ENCODE measurements at regions not wholly inside any gene's neighbourhood (a gene's known extent, or its start where the extent isn't known, plus 50 kb on each side); places are given as distances from the start of the nearest gene placed in this dataset.

- Histone ChIP-seq H3K9ac (ENCODE audit: low read length in 3 of 3) (no peak overlapping the region), H3K4me1 (ENCODE audit: control insufficient read depth in 2 of 3, insufficient read depth in 2 of 3, low read depth in 1 of 3, low read length in 3 of 3) (no peaks in the 10 kb centered on the region), H3K9me3 (ENCODE audit: control insufficient read depth in 2 of 3, insufficient read depth in 1 of 3, low read length in 3 of 3) (peaks cover 0 to 2% (median 0%) of the 10 kb centered on the region in 3 donors), H3K4me3 (ENCODE audit: low read length in 3 of 3) (no peak overlapping the region), H3K36me3 (ENCODE audit: control insufficient read depth in 2 of 3, insufficient read depth in 3 of 3, low read length in 3 of 3) (no peaks in the 10 kb centered on the region), H3K27me3 (ENCODE audit: control insufficient read depth, insufficient read depth, low read length) (no peaks in the 10 kb centered on the region), H3K27ac (ENCODE audit: low read depth in 2 of 2, low read length in 2 of 2) (no peak overlapping the region)
- DNase-seq (no peak), FAIRE-seq (no peak)
- intact Hi-C loops (cut with DNase I), result no loop called here
- TF ChIP-seq CTCF (IDR thresholded peaks at IDR 0.05; ENCODE audit: borderline replicate concordance, extremely low read depth, insufficient read depth), result no peak
Observed at GRCh38 chr18:28594034-28594433, 417.1 kb upstream of the CDH2 start.

GRCh38 chr18:28588884-28589549 is 412.1 kb upstream of the CDH2 start:
- Histone ChIP-seq H3K4me1 (ENCODE audit: control insufficient read depth in 2 of 3, insufficient read depth in 2 of 3, low read depth in 1 of 3, low read length in 3 of 3) (peaks cover 0 to 2% (median 0%) of the 10 kb centered on the region in 3 donors), H3K4me3 (ENCODE audit: low read length in 3 of 3) (no peak overlapping the region), H3K27ac (ENCODE audit: low read depth in 2 of 2, low read length in 2 of 2) (no peak overlapping the region), H3K36me3 (ENCODE audit: control insufficient read depth in 2 of 3, insufficient read depth in 3 of 3, low read length in 3 of 3) (no peaks in the 10 kb centered on the region), H3K9me3 (ENCODE audit: control insufficient read depth in 2 of 3, insufficient read depth in 1 of 3, low read length in 3 of 3) (no peaks in the 10 kb centered on the region), H3K9ac (ENCODE audit: low read length in 3 of 3) (no peak overlapping the region), H3K27me3 (ENCODE audit: control insufficient read depth, insufficient read depth, low read length) (no peaks in the 10 kb centered on the region)
- FAIRE-seq (no peak), DNase-seq (no peak)
- TF ChIP-seq CTCF (IDR thresholded peaks at IDR 0.05; ENCODE audit: borderline replicate concordance, extremely low read depth, insufficient read depth), result no peak
- intact Hi-C loops (cut with DNase I), result no loop called here

- FAIRE-seq (no peak), DNase-seq (peak in 4 of 5 donors; percentile 37 to 89 (median 81))
- H3K4me3 ChIP-seq (ENCODE audit: low read length in 3 of 3), result no peak overlapping the region
- no peak for TF ChIP-seq CTCF (IDR thresholded peaks at IDR 0.05; ENCODE audit: borderline replicate concordance, extremely low read depth, insufficient read depth)
- intact Hi-C loops (cut with DNase I), result no loop called here
- no peaks in the 10 kb centered on the region for H3K36me3 ChIP-seq (ENCODE audit: control insufficient read depth in 2 of 3, insufficient read depth in 3 of 3, low read length in 3 of 3)
- H3K4me1 ChIP-seq (ENCODE audit: control insufficient read depth in 2 of 3, insufficient read depth in 2 of 3, low read depth in 1 of 3, low read length in 3 of 3), result peaks cover 0 to 3% (median 2%) of the 10 kb centered on the region in 3 donors
- no peak overlapping the region for H3K9ac ChIP-seq (ENCODE audit: low read length in 3 of 3)
- no peaks in the 10 kb centered on the region for H3K27me3 ChIP-seq (ENCODE audit: control insufficient read depth, insufficient read depth, low read length)
- no peak overlapping the region for H3K27ac ChIP-seq (ENCODE audit: low read depth in 2 of 2, low read length in 2 of 2)
- no peaks in the 10 kb centered on the region for H3K9me3 ChIP-seq (ENCODE audit: control insufficient read depth in 2 of 3, insufficient read depth in 1 of 3, low read length in 3 of 3)
Observed at GRCh38 chr18:28584731-28585130, 407.8 kb upstream of the CDH2 start.

GRCh38 chr18:28582724-28583123 is 405.8 kb upstream of the CDH2 start:
- Histone ChIP-seq H3K27ac (ENCODE audit: low read depth in 2 of 2, low read length in 2 of 2) (no peak overlapping the region), H3K9me3 (ENCODE audit: control insufficient read depth in 2 of 3, insufficient read depth in 1 of 3, low read length in 3 of 3) (no peaks in the 10 kb centered on the region), H3K4me1 (ENCODE audit: control insufficient read depth in 2 of 3, insufficient read depth in 2 of 3, low read depth in 1 of 3, low read length in 3 of 3) (peaks cover 0 to 3% (median 2%) of the 10 kb centered on the region in 3 donors), H3K9ac (ENCODE audit: low read length in 3 of 3) (no peak overlapping the region), H3K4me3 (ENCODE audit: low read length in 3 of 3) (no peak overlapping the region), H3K36me3 (ENCODE audit: control insufficient read depth in 2 of 3, insufficient read depth in 3 of 3, low read length in 3 of 3) (no peaks in the 10 kb centered on the region), H3K27me3 (ENCODE audit: control insufficient read depth, insufficient read depth, low read length) (no peaks in the 10 kb centered on the region)
- intact Hi-C loops (cut with DNase I), result no loop called here
- FAIRE-seq (no peak), DNase-seq (no peak)
- no peak for TF ChIP-seq CTCF (IDR thresholded peaks at IDR 0.05; ENCODE audit: borderline replicate concordance, extremely low read depth, insufficient read depth)
